ENCODE measurements at regions not wholly inside any gene's neighbourhood (a gene's known extent, or its start where the extent isn't known, plus 50 kb on each side); places are given as distances from the start of the nearest gene placed in this dataset.

DNA sequence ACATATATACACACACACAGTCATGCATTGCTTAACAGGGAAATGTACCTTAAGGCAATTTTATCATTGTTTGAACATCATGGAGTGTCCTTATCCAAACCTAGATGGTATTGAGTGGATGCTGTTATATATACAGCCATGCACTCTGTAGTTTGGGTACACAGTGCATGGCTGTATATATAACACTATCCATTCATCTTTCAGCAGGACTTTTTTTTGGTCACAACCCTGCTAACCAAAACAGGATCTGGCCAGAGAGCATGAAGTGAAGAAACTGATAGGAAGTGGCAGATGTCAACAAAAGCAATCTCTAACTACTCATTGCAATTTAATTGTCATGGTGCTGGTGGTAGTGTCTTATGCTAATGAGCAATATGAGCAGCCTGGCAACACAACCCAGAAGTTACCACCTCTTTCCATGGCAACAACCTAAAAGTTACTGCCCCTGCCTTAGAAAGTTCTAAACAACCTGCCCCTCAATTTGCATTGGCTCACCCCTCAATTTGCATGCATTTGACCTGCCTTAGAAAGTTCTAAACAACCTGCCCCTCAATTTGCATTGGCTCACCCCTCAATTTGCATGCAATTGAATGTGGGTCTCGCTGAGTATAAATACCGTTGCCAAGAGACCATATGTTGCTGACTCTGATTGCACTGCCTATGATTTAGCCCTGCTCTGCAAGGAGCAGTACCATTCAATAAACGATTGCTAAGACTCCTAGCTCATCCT, 434.9 kb downstream of the DSEL start:
- H3K4me3 Mint-ChIP-seq, result no peak overlapping the region
- Histone ChIP-seq H3K27ac (no peak overlapping the region), H4K20me1 (ENCODE audit: low read depth) (no peaks in the 10 kb centered on the region), H3K36me3 (no peaks in the 10 kb centered on the region), H2AFZ (replicated peaks) (no peak overlapping the region), H3K9ac (no peak overlapping the region), H3K4me1 (no peaks in the 10 kb centered on the region), H3K79me2 (ENCODE audit: low read depth) (no peaks in the 10 kb centered on the region), H3K4me2 (no peak overlapping the region), H3K4me3 (no peak overlapping the region), H3F3A (ENCODE audit: low read depth) (no peaks in the 10 kb centered on the region), H3K9me3 (ENCODE audit: low read depth) (no peaks in the 10 kb centered on the region), H3K27me3 (no peaks in the 10 kb centered on the region)
- no peaks in the 10 kb centered on the region for H3K9me3 Mint-ChIP-seq
- no peak for DNase-seq (ENCODE audit: low spot score)
- no peaks in the 10 kb centered on the region for H3K36me3 Mint-ChIP-seq
- TF ChIP-seq CTCF (IDR thresholded peaks at IDR 0.05), result no peak
- no peak for TF ChIP-seq EZH2 (IDR thresholded peaks at IDR 0.05)
- TF ChIP-seq EZH2phosphoT487 (IDR thresholded peaks at IDR 0.05), result no peak
- no peak overlapping the region for H3K27ac Mint-ChIP-seq
- peaks cover 8% of the 10 kb centered on the region for H3K27me3 Mint-ChIP-seq (ENCODE audit: insufficient read depth, low read depth)
- peaks cover 3% of the 10 kb centered on the region for H3K4me1 Mint-ChIP-seq

GRCh38 chr18:67080601-67081000, 435.9 kb downstream of the DSEL start:
- no peak overlapping the region for H3K4me3 Mint-ChIP-seq
- no peak overlapping the region for H3K27ac ChIP-seq

GRCh38 chr18:67074309-67074708, 442.2 kb downstream of the DSEL start:
- no peaks in the 10 kb centered on the region for H4K20me1 ChIP-seq (ENCODE audit: low read depth)
- no peak overlapping the region for H3K4me2 ChIP-seq
- no peak overlapping the region for H3K4me3 ChIP-seq
- no peaks in the 10 kb centered on the region for H3K27me3 Mint-ChIP-seq (ENCODE audit: insufficient read depth, low read depth)
- H3K9me3 Mint-ChIP-seq, result no peaks in the 10 kb centered on the region
- H3K9ac ChIP-seq, result no peak overlapping the region
- H2AFZ ChIP-seq (replicated peaks), result no peak overlapping the region
- no peak overlapping the region for H3K4me3 Mint-ChIP-seq
- no peaks in the 10 kb centered on the region for H3F3A ChIP-seq (ENCODE audit: low read depth)
- no peaks in the 10 kb centered on the region for H3K36me3 ChIP-seq
- no peaks in the 10 kb centered on the region for H3K27me3 ChIP-seq
- no peak for DNase-seq (ENCODE audit: low spot score)
- H3K4me1 ChIP-seq, result no peaks in the 10 kb centered on the region
- no peaks in the 10 kb centered on the region for H3K9me3 ChIP-seq (ENCODE audit: low read depth)
- no peak overlapping the region for H3K27ac ChIP-seq
- no peaks in the 10 kb centered on the region for H3K36me3 Mint-ChIP-seq
- H3K27ac Mint-ChIP-seq, result no peak overlapping the region
- no peaks in the 10 kb centered on the region for H3K4me1 Mint-ChIP-seq
- H3K79me2 ChIP-seq (ENCODE audit: low read depth), result no peaks in the 10 kb centered on the region
- TF ChIP-seq EZH2 (IDR thresholded peaks at IDR 0.05) (no peak), CTCF (IDR thresholded peaks at IDR 0.05) (no peak), EZH2phosphoT487 (IDR thresholded peaks at IDR 0.05) (no peak)

More at GRCh38 chr18:67080601-67081000, 435.9 kb downstream of the DSEL start:
- DNase-seq (ENCODE audit: low spot score), result no peak
- Histone ChIP-seq H3K4me2 (no peak overlapping the region), H3K9me3 (ENCODE audit: low read depth) (no peaks in the 10 kb centered on the region), H3K27me3 (no peaks in the 10 kb centered on the region), H3K9ac (no peak overlapping the region), H3K4me1 (no peaks in the 10 kb centered on the region), H2AFZ (replicated peaks) (no peak overlapping the region), H3K4me3 (no peak overlapping the region), H3K36me3 (no peaks in the 10 kb centered on the region), H3F3A (ENCODE audit: low read depth) (no peaks in the 10 kb centered on the region), H4K20me1 (ENCODE audit: low read depth) (no peaks in the 10 kb centered on the region), H3K79me2 (ENCODE audit: low read depth) (no peaks in the 10 kb centered on the region)
- Mint-ChIP-seq H3K9me3 (no peaks in the 10 kb centered on the region), H3K4me1 (peaks cover 3% of the 10 kb centered on the region), H3K36me3 (no peaks in the 10 kb centered on the region), H3K27ac (no peak overlapping the region), H3K27me3 (ENCODE audit: insufficient read depth, low read depth) (peaks cover 8% of the 10 kb centered on the region)
- TF ChIP-seq EZH2phosphoT487 (IDR thresholded peaks at IDR 0.05) (no peak), EZH2 (IDR thresholded peaks at IDR 0.05) (no peak), CTCF (IDR thresholded peaks at IDR 0.05) (no peak)
